A172 (cell line): ENCODE measurements at regions not wholly inside any gene's neighbourhood (a gene's known extent, or its start where the extent isn't known, plus 50 kb on each side); places are given as distances from the start of the nearest gene placed in this dataset.
A peak's percentile ranks its signal among the peaks of the same experiment; 100 is the strongest.

ENCODE experiments used
- DNase-seq: peaks from one replicate; pipeline ENCODE4 v3.0.0-alpha.2; 2015; ENCODE audit warnings: low spot score

DNA sequence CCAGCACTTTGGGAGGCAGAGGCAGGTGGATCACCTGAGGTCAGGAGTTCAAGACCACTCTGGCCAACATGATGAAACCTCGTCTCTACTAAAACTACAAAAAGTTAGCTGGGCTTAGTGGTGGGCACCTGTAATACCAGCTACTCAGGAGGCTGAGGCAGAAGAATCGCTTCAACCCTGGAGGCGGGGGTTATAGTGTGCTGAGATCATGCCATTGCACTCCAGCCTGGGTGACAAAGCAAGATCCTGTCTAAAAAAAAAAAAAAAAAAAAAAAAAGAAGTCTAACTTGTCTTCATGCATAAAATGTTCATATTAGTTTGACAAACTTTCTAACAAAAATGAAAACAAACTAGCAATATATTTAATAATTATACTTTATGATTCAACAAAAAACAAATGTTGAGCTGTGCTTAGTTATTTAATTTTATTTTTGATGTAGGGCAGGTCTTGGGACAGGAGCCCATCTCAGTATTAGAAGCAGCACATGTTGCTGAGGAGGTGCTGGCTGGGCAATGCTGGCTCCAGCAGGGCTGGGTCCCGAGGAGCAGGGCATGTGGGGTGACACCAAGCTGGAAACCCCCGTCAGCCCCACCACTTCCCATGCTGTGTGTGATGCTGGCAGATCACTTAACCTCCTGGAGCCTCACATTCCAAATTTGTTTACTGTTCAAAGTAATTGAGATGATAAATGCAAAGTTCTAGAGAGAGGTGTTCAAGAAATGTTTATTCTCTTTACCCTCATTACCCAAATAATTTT lies 335.3 kb upstream of the KLF6 start:
- peak; percentile 24 for DNase-seq

DNA sequence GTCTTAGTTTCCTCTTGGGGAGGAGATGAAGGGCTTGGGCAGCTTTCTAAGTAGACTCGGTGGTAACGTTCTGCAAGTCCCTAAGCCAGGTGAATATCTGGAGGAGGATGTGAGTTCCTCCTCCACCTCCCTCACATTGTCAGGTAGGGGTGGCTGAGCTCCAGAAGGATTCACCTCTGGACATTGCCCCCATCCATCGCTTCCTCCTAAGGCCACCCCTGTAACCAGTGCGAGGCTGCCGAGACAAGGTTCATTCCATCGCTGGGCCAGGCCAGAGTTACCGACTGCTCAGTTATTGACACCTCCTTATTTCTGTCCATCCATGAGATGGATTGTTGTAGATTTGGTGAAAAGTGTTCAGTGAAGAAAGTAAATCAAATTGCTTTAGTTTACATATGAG lies 334.1 kb upstream of the KLF6 start:
- no peak for DNase-seq

DNA sequence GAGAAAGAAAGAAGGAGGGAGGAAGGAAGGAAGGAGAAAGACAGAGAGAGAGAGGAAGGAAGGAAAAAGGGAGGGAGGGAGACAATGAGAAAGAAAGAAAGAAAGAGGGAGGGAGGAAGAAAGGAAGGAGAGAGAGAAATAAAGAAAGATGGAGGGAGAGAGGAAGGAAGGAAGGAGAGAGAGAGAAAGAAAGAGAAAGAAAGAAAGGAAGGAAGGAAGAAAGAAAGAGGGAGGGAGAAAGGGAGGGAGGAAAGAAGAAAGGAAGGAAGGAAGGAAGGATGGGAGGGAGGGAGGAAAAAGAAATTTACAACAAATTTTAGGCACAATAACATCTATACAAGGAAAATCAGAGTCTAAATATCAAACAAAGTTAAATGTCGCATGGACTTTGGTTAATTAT lies 332.6 kb upstream of the KLF6 start:
- no peak for DNase-seq

DNA sequence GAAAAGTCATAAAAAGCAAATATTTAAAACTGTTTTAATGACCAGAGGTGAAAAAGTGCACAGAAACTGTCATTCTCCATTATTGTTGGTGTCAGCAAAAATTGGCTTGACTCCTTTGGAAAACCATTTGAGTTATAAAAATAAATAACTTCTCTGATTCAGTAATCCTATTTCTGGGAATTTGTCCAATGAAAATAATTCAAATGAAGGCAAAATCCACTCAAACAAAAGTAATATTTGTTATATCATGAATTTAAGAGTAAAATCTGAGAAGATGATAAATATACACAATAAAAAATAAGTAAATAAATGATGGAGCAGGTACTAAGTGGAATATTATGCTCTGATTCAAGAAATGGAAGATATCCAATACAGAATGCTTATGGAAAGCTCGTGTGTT lies 326.6 kb upstream of the KLF6 start:
- DNase-seq = no peak

DNA sequence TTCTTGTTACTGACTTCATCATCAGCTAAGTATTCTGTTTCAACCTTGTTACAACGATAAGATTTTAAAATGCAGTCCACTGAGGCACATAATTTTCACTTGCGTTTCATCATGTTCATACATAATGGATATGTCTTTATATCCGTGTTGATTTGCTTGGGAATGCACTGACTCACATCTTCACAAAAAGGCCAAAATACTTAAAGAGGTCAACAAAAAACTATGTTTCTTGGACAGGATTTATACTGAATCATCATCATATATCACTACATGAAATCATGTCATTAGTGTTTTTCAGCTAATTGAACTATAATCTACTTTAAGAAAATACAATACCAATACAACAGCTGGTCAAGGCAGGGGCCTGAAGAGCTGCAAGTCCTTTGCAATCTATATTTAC lies 324.5 kb upstream of the KLF6 start:
- no peak for DNase-seq

DNA sequence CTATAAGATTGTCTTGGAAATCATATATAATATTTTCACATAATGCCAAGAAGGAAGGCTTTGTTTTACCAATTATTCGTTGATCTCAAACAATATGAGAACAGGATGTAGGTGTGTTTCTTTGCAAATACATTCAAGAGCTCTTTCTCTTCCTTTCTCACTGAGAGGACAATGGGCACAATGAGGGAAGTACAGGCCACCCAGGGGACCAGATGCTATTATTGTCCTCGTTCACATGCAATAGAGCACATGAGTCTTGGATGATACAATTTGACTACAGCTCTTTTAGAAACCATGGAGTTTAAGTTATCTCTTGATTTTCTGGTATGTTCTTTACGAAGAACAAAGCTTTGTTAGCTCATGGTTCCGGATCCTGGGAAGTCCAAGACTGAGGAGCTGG lies 323.7 kb upstream of the KLF6 start:
- no peak for DNase-seq

DNA sequence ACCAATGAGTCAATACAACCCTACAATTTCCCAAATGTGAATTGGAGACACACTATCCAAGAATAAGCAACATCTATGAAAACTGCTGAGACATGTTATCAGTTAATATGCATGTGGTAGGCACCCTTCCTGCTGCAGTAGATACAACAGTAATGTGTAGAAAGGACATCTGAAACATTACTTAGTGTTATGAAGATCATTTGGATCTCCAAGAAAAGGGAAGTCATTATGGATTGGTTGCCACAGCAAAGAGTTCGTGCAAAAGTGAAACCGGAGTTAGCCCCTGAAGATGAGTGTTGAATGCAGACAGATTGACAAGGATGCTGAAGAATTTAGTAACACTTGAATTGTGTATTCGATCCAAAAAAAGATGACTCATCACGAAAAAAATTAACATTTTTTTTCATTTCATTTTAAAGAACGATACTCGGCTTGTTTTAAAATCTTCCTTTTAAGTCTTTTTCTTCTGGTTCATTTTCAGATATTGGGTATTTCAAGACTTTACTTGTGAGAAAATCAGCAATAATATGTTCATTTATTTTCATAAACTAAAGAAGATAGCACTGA lies 322.4 kb upstream of the KLF6 start:
- DNase-seq = no peak

DNA sequence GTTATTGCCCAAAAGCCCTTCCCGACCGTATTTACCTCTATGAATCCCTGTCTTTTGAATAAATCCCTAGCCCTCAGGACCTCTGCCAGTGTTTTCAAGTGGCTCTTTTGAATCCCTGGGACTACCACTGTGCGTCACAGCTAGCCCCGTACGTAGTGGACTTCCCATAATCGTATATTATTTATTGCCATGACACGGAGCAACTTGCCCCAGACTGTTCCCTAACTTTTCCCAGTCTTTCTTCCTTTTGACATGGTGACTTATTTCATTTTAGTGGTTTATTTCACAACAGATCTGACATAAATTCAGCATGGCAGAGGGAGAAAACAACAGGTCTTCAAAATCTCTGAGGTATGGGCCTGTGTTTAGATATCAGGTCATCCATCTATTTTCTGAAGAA lies 318.6 kb upstream of the KLF6 start:
- no peak for DNase-seq

DNA sequence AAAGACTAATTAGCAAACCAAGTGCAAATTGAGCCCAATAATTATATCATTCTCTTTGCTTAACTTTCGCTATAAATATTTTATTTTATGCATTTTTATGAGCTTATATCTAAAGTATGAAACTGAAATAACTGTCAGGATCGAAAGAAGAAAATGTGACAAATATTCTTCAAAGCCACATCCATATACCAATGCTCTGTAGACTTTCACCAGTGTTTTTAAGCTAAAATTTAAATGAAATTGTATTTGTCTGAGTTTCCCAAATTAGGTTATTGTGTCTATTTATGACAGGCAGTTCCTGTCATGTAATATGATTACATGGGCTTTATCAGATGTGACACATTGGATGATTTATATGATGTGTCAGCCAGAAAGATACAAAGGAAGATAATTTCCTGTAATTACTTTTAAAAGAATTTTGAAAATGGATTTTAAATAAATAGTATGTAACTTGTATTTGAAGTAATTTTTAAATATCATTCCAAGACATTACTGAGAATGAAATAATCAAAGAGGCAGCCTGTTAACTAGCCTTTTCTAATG lies 317.9 kb upstream of the KLF6 start:
- no peak for DNase-seq

DNA sequence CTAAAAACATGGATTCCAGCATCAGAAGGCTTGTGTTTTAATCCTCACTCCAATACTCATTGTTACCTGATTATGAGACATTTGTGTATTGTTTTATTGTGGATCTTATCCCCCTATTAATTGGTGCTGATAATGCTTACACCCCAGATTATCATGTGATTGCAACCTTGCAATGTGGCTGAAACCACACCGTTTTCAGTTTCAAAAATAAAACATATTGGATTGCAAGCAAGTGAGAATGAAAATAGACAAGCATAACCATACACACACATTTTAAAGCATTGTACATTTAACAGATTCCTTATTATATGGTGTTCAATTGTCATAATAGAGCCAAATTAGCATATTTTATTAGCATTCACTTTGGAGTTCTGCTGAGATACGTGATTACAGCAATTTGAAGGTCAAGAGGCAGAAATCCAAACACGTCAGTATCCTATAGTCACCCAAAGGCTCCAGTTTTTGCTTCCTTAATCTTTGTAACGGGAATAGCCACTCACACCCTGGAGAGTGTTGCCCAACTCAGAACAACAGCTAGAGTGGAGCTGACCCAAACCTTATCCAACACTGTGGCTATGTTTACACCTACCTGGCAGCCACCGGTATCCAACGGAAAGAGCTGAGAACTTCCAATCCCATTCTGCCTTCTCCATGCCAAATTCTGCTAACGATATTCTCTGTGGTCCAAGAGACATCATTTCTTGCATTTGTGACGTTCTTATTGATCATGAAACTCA lies 317.1 kb upstream of the KLF6 start:
- no peak for DNase-seq

DNA sequence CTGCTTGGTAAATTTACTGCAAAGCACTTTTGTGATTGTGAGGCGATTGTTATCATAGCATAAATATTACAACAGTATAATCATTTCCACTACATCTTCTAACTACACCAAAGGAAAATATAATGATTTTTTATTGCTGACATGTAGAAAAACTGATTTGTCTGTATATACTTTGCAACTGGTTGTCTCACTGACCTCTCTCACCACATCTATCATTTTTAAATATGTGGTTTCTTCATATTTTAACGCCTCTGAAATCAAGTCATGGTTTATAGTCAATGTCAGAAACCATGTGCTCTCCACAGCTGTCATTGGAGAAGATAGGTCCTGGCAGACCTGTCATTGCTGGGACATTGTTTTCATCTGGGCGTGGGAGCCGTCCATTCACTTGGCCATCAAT lies 315.4 kb upstream of the KLF6 start:
- DNase-seq = no peak

DNA sequence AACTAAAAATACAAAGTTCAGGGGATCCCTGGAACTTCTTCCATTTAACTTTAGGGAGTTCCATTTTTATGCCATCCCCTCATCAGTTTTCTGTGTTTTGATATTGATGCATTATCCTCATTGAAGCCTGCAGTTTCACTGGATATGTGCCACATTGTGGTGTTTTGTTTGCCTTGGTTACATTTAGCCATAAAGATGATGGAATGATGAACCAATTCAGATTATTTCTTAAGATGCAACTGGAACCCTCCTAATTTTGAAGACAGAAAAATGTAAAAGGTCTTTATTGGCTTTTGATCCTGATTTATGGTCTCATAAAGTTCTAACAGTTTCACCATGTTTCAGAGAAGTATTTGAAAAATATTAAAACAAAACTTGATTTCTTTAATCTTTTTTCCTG lies 314.2 kb upstream of the KLF6 start:
- DNase-seq = no peak

DNA sequence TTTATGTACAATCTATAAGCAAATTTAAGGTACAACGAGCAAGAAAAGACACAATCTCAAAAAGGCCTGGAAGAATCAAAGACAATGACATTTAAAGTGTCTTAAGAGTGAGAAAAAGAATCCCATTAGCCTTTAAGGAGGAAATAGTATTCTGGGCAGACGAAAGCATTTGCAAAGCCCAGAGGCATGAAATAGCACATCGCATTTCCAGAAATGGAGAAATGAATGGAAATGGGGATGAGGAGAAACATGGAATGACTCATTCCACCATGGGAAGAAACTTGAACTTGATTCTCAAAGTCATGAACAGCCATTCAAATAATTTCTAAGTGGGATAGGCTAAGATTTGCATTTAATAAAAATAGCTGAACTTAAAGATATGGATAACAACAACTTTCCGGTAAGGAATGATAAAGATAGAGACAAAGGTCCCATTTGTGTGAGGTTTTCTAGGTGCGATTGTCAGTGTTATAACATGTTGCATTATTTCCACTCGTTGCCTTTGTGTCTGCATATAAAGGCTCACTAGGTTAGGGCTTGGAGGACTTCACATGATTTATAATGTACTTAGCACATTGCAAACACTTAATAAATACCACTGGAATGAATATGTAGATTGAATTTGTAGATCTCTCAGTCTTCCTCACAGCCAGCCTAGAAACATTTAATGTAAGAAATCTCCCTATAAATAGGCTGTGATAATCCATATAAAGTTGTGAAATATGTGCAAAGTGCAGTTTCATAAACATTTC lies 310.3 kb upstream of the KLF6 start:
- no peak for DNase-seq

DNA sequence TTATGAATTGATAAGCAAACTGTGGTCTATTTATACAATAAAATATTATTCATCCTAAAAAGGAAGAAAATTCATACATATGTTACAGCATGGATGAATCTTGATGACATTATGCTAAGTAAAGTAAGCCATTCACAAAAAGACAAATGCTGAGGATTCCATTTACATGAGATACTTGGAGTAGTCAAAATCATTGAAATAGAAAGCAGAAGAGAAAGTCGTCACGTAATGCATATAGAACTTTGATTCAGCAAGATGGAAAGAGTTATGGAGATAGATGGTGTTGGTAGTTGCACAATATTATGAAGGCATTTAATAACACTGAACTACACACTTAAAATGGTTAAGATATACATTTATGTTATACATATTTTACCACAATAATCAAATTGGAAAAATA lies 309.7 kb upstream of the KLF6 start:
- no peak for DNase-seq

DNA sequence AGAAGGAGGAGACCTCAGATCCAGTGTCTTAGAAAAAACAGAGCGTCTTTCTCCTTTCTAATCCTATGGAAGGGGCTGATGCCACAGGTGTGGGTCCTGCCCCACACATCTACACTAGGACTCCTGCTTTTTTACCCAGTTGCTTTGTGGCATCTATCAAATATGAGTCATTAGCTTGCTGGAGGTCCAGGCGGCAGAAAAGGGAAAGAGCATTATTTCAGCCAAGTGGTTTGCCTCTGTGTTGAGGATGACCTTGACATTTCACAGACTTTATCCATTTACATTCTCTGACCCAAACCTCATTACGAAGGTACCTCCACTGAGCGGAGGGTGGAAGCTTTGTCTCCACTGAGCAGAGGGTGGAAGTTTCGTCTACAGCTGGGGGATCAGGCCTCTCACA lies 308.4 kb upstream of the KLF6 start:
- DNase-seq = no peak

DNA sequence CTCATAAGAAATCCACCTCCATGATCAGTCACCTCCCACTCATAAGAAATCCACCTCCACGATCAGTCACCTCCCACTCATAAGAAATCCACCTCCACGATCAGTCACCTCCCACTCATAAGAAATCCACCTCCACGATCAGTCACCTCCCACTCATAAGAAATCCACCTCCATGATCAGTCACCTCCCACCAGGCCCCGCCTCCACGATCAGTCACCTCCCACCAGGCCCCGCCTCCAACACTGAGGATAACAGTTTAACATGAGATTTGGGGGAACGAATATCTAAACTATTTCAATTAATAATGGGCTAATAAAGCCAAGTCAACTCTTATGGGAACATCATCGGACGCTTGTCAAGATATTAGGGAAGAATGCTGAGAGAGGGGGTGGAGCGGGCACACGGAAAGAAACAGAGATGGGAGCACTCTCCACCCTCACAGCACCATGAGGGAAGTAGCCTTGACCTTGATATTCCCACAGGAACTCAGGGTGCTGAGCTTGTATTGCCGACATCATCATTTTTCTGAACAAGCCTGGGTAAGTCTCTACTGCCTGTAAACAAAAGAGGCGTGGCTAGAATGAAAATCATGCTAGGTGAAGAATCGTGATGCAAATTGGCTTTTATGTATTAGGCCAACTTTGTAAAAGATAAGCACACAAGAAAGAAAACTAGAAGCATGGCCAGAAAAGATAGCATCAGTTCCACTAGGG lies 303.5 kb upstream of the KLF6 start:
- DNase-seq = no peak

DNA sequence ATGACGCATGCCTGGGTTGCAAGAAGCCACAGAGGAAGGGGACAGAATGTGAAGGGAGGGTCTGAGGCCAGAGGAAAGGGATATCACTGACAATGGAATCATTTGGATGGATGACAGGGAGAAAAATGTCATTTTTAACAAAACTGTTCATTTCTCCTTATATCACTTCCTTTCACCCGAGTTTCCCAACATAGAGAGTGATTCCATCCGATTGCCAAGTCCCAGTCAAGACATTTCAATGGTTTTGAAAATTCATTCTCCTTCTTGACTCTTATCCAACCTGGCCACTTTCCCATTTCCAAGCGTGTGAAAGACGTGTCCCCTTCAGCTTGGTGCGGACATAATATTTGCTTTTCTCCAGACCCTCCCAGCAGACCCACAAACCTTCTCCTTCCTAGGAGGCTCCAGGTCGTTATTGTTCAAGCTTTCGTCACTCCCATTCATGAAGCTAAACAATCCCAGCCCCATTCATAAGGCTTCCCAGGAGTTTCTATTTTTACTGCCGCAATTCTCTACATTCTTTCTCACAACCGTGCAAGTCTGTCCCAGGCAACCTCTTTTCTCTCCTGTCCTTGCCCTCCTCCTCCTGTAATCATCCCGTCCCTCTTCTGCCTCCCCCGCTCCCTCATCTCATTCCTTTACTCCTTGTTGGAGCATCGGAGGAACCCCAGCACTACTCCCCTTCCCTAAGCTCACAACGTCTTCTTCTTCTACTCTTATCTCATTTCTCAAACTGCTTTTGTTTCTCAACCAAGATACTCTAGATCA lies 301.3 kb upstream of the KLF6 start:
- no peak for DNase-seq

DNA sequence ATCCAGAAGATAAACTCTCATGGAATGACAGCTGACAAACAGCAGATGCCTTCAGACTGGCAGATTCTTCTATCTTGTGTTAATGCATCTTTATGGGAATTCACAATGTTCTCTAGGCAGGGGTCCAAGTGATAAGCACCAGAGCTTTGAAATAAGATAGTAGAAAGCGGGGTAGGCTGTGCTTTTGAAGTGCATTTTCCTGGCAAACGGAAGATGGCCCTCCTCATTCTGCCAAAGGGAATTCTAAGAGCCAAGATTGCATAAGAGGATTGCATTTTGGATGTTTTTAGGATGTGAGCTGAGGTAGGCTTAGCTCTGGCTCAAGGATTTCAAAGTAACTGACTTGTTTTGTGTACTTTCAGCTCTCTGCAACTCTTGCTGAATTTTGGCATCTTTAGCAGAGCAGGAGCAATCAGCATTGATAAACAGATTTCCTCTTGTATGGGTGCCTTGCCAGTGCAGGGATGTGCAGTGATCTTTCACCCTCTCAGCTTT lies 298.5 kb upstream of the KLF6 start:
- DNase-seq = no peak

DNA sequence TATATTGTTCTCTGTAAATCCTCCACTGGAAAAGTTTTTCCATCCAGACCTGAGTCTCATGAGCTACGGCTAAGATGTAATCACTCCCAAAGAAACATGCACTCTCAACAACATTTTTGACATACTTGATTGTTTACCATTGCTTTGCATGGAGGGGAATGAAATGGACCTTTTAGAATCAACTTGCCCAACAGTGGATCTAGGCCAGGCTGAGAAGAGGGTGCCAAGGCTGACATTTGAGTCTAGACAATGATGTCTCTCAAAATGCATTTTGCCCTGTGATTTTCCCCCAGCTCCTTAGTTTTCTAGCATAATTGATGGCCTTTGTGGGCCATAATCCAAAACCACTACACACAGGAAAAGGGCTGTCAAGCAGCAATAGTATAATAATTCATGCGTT lies 297.9 kb upstream of the KLF6 start:
- DNase-seq = peak; percentile 39

DNA sequence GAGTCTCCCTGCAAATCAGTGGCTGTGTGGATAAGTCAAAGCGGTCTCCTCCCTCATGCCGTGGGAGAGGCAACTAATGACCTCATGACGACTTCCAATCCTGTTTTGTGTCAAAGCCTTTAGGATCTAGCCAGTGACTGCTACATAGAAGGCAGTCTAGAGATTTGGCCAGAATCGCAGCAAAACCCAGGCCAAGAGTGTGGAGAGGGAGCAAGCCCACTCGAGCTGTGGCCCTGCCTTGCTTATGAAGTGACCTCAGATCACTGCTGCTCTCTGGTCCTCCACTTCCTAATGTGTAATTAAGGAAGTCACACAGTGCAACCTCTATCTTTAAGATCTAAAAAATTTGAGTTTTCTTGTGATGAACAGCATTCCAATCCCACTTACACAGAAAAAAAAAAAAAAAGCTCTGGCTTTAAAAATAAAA lies 296.7 kb upstream of the KLF6 start:
- DNase-seq = no peak
